Effector memory CD8-positive, alpha-beta T cell (primary cell): ENCODE measurements at regions not wholly inside any gene's neighbourhood (a gene's known extent, or its start where the extent isn't known, plus 50 kb on each side); places are given as distances from the start of the nearest gene placed in this dataset.

ENCODE experiments used
- ATAC-seq: fragments of 150-1000 bp; cut with Tn5 transposase; replicated peaks from 2 replicates; pipeline ENCODE4 v1.10.0; 2021; ENCODE audit warnings: mild to moderate bottlenecking, moderate library complexity
- DNase-seq, 3 experiments: peaks; one replicate each; pipeline ENCODE4 v3.0.0; 2021
- H3K27ac Mint-ChIP-seq, 2 donors: one replicate each; pipeline ENCODE4 v1.8.0; 2022; ENCODE audit warnings: mild to moderate bottlenecking in 2 of 2, mixed read lengths in 2 of 2, moderate library complexity in 2 of 2
- H3K27me3 Mint-ChIP-seq, 2 donors: one replicate each; pipeline ENCODE4 v1.8.0; 2022; ENCODE audit warnings: mixed read lengths in 2 of 2
- H3K36me3 Mint-ChIP-seq: one replicate; pipeline ENCODE4 v1.8.0; 2022; ENCODE audit warnings: mild to moderate bottlenecking, moderate library complexity, mixed read lengths; ENCODE audit not compliant: insufficient read depth
- H3K4me1 Mint-ChIP-seq, 2 donors: one replicate each; pipeline ENCODE4 v1.8.0; 2022; ENCODE audit warnings: low read depth in 2 of 2, mixed read lengths in 2 of 2
- H3K4me3 Mint-ChIP-seq, 2 donors: one replicate each; pipeline ENCODE4 v1.8.0; 2022; ENCODE audit warnings: mild to moderate bottlenecking in 2 of 2, mixed read lengths in 2 of 2, moderate library complexity in 2 of 2
- H3K9me3 Mint-ChIP-seq, 2 donors: one replicate each; pipeline ENCODE4 v1.8.0; 2022; ENCODE audit warnings: mixed read lengths in 2 of 2

- Mint-ChIP-seq H3K4me1 (peaks cover 0 to 2% of the 10 kb centered on the region in 2 donors), H3K27me3 (peaks cover 0 to 36% of the 10 kb centered on the region in 2 donors), H3K27ac (no peak overlapping the region), H3K36me3 (no peaks in the 10 kb centered on the region), H3K9me3 (no peaks in the 10 kb centered on the region), H3K4me3 (no peak overlapping the region)
- DNase-seq (no peak), ATAC-seq (no peak)
Observed at GRCh38 chr13:99878921-99879610, 92.5 kb downstream of the ZIC5 start.

- Mint-ChIP-seq H3K36me3 (no peaks in the 10 kb centered on the region), H3K27me3 (peaks cover 0 to 22% of the 10 kb centered on the region in 2 donors), H3K4me1 (peaks cover 0 to 2% of the 10 kb centered on the region in 2 donors), H3K4me3 (no peak overlapping the region), H3K27ac (no peak overlapping the region), H3K9me3 (no peaks in the 10 kb centered on the region)
- no peak for ATAC-seq
- no peak for DNase-seq
Observed at GRCh38 chr13:99876651-99877050, 94.9 kb downstream of the ZIC5 start.

GRCh38 chr13:99875391-99875790 is 96.2 kb downstream of the ZIC5 start:
- peaks cover 0 to 2% of the 10 kb centered on the region in 2 donors for H3K4me1 Mint-ChIP-seq
- no peaks in the 10 kb centered on the region for H3K36me3 Mint-ChIP-seq
- peaks cover 0 to 22% of the 10 kb centered on the region in 2 donors for H3K27me3 Mint-ChIP-seq
- no peaks in the 10 kb centered on the region for H3K9me3 Mint-ChIP-seq
- H3K27ac Mint-ChIP-seq, result no peak overlapping the region
- H3K4me3 Mint-ChIP-seq, result no peak overlapping the region
- ATAC-seq, result no peak
- no peak for DNase-seq

GRCh38 chr13:99873832-99874430 is 97.6 kb downstream of the ZIC5 start:
- Mint-ChIP-seq H3K27me3 (peaks cover 0 to 15% of the 10 kb centered on the region in 2 donors), H3K36me3 (no peaks in the 10 kb centered on the region), H3K4me3 (no peak overlapping the region), H3K27ac (no peak overlapping the region), H3K4me1 (peaks cover 0 to 2% of the 10 kb centered on the region in 2 donors), H3K9me3 (no peaks in the 10 kb centered on the region)
- ATAC-seq (no peak), DNase-seq (no peak)

GRCh38 chr13:99873141-99873540 is 98.4 kb downstream of the ZIC5 start:
- Mint-ChIP-seq H3K36me3 (no peaks in the 10 kb centered on the region), H3K27me3 (peaks cover 0 to 11% of the 10 kb centered on the region in 2 donors)

GRCh38 chr13:99871249-99871898 is 100.2 kb downstream of the ZIC5 start:
- H3K36me3 Mint-ChIP-seq, result no peaks in the 10 kb centered on the region
- no peaks in the 10 kb centered on the region for H3K9me3 Mint-ChIP-seq
- H3K4me3 Mint-ChIP-seq, result no peak overlapping the region
- H3K27me3 Mint-ChIP-seq, result no peaks in the 10 kb centered on the region
- no peaks in the 10 kb centered on the region for H3K4me1 Mint-ChIP-seq
- no peak for ATAC-seq
- DNase-seq, result no peak
- H3K27ac Mint-ChIP-seq, result no peak overlapping the region

More at GRCh38 chr13:99873141-99873540, 98.4 kb downstream of the ZIC5 start:
- DNase-seq (no peak), ATAC-seq (no peak)
- Mint-ChIP-seq H3K9me3 (no peaks in the 10 kb centered on the region), H3K4me1 (peaks cover 0 to 2% of the 10 kb centered on the region in 2 donors), H3K27ac (peak overlapping the region in 1 of 2 donors; percentile 53), H3K4me3 (no peak overlapping the region)

- Mint-ChIP-seq H3K4me3 (no peak overlapping the region), H3K27me3 (no peaks in the 10 kb centered on the region), H3K9me3 (no peaks in the 10 kb centered on the region), H3K36me3 (no peaks in the 10 kb centered on the region), H3K27ac (no peak overlapping the region), H3K4me1 (no peaks in the 10 kb centered on the region)
- no peak for ATAC-seq
- DNase-seq, result no peak
Observed at GRCh38 chr13:99870541-99870940, 101.0 kb downstream of the ZIC5 start.

GRCh38 chr13:99869830-99870229 is 101.7 kb downstream of the ZIC5 start:
- no peaks in the 10 kb centered on the region for H3K4me1 Mint-ChIP-seq
- H3K4me3 Mint-ChIP-seq, result no peak overlapping the region
- DNase-seq (no peak), ATAC-seq (no peak)
- no peaks in the 10 kb centered on the region for H3K9me3 Mint-ChIP-seq
- no peaks in the 10 kb centered on the region for H3K36me3 Mint-ChIP-seq
- H3K27me3 Mint-ChIP-seq, result no peaks in the 10 kb centered on the region
- H3K27ac Mint-ChIP-seq, result no peak overlapping the region

GRCh38 chr13:99868767-99869166 is 102.8 kb downstream of the ZIC5 start:
- Mint-ChIP-seq H3K27me3 (no peaks in the 10 kb centered on the region), H3K4me3 (no peak overlapping the region), H3K36me3 (no peaks in the 10 kb centered on the region), H3K9me3 (no peaks in the 10 kb centered on the region), H3K27ac (no peak overlapping the region), H3K4me1 (no peaks in the 10 kb centered on the region)
- DNase-seq (no peak), ATAC-seq (no peak)

GRCh38 chr13:99867535-99868257 is 103.9 kb downstream of the ZIC5 start:
- DNase-seq (no peak), ATAC-seq (no peak)
- Mint-ChIP-seq H3K4me3 (no peak overlapping the region), H3K36me3 (no peaks in the 10 kb centered on the region), H3K9me3 (no peaks in the 10 kb centered on the region), H3K27me3 (no peaks in the 10 kb centered on the region), H3K4me1 (no peaks in the 10 kb centered on the region), H3K27ac (no peak overlapping the region)

GRCh38 chr13:99866781-99867180 is 104.8 kb downstream of the ZIC5 start:
- Mint-ChIP-seq H3K27ac (no peak overlapping the region), H3K27me3 (no peaks in the 10 kb centered on the region), H3K9me3 (no peaks in the 10 kb centered on the region), H3K36me3 (no peaks in the 10 kb centered on the region), H3K4me1 (peaks cover 0 to 5% of the 10 kb centered on the region in 2 donors), H3K4me3 (no peak overlapping the region)
- no peak for DNase-seq
- no peak for ATAC-seq

GRCh38 chr13:99865420-99865930 is 106.1 kb downstream of the ZIC5 start:
- peaks cover 0 to 17% of the 10 kb centered on the region in 2 donors for H3K4me1 Mint-ChIP-seq
- DNase-seq (no peak), ATAC-seq (no peak)
- no peaks in the 10 kb centered on the region for H3K36me3 Mint-ChIP-seq
- no peaks in the 10 kb centered on the region for H3K27me3 Mint-ChIP-seq
- no peaks in the 10 kb centered on the region for H3K9me3 Mint-ChIP-seq
- H3K27ac Mint-ChIP-seq, result no peak overlapping the region
- no peak overlapping the region for H3K4me3 Mint-ChIP-seq

GRCh38 chr13:99864627-99864990 is 107.0 kb downstream of the ZIC5 start:
- ATAC-seq (no peak), DNase-seq (no peak)
- Mint-ChIP-seq H3K4me1 (peaks cover 4 to 24% of the 10 kb centered on the region in 2 donors), H3K4me3 (no peak overlapping the region), H3K27ac (no peak overlapping the region), H3K9me3 (no peaks in the 10 kb centered on the region), H3K27me3 (no peaks in the 10 kb centered on the region), H3K36me3 (no peaks in the 10 kb centered on the region)
